BJ (cell line): ENCODE measurements at regions not wholly inside any gene's neighbourhood (a gene's known extent, or its start where the extent isn't known, plus 50 kb on each side); places are given as distances from the start of the nearest gene placed in this dataset.

Experiments
- CTCF ChIA-PET: fragments of 350-600 bp; formaldehyde crosslinking; extraction: SDS; loops from one replicate; lab custom pipeline; 2021; ENCODE audit warnings: antibody characterized with exemption, inconsistent platforms; lab: Yijun Ruan, JAX
- POLR2A ChIA-PET: fragments of 300-600 bp; sonication (Branson Sonifier 250); formaldehyde crosslinking; extraction: SDS; loops from one replicate; lab custom pipeline; 2021; ENCODE audit warnings: antibody characterized with exemption; lab: Charles Lee
- DNase-seq: peaks from one replicate; pipeline ENCODE4 v3.0.0-alpha.2; 2011; ENCODE audit warnings: low read depth
- H3K27me3 ChIP-seq: 2 replicates; pipeline ENCODE4 v1.6.0; 2011; ENCODE audit warnings: low read length; ENCODE audit not compliant: control insufficient read depth, insufficient read depth
- H3K36me3 ChIP-seq: 2 replicates; pipeline ENCODE4 v1.5.1; 2011; ENCODE audit warnings: low read length; ENCODE audit not compliant: control insufficient read depth, insufficient read depth
- H3K4me3 ChIP-seq: 2 replicates; pipeline ENCODE4 v1.5.1; 2011; ENCODE audit warnings: low read depth, mild to moderate bottlenecking, control low read depth, low read length
- CTCF ChIP-seq: IDR thresholded peaks from 2 replicates; pipeline ENCODE4 v1.5.1; 2011; ENCODE audit warnings: low read depth, mild to moderate bottlenecking, control low read depth, inconsistent platforms, low read length, moderate library complexity; ENCODE audit not compliant: insufficient read depth

- no peak for DNase-seq
- POLR2A ChIA-PET: no interaction called here
- no peak overlapping the region for H3K4me3 ChIP-seq
- no peak for TF ChIP-seq CTCF
- no peaks in the 10 kb centered on the region for H3K36me3 ChIP-seq
- H3K27me3 ChIP-seq: no peaks in the 10 kb centered on the region
- CTCF ChIA-PET: no interaction called here
Observed at GRCh38 chr5:104370523-104370922, 807.9 kb upstream of the NUDT12 start.

GRCh38 chr5:104367978-104368377, 805.4 kb upstream of the NUDT12 start:
- ChIA-PET CTCF (no interaction called here), POLR2A (no interaction called here)
- DNase-seq: no peak
- Histone ChIP-seq H3K36me3 (no peaks in the 10 kb centered on the region), H3K4me3 (no peak overlapping the region), H3K27me3 (no peaks in the 10 kb centered on the region)
- TF ChIP-seq CTCF: no peak

GRCh38 chr5:104363567-104363966, 801.0 kb upstream of the NUDT12 start:
- CTCF ChIA-PET: no interaction called here
- no peak for DNase-seq
- TF ChIP-seq CTCF: no peak
- Histone ChIP-seq H3K4me3 (no peak overlapping the region), H3K36me3 (no peaks in the 10 kb centered on the region), H3K27me3 (no peaks in the 10 kb centered on the region)
- POLR2A ChIA-PET: no interaction called here

GRCh38 chr5:104361932-104362331, 799.3 kb upstream of the NUDT12 start:
- H3K36me3 ChIP-seq: no peaks in the 10 kb centered on the region
- H3K4me3 ChIP-seq: no peak overlapping the region
- CTCF ChIA-PET: no interaction called here
- POLR2A ChIA-PET: no interaction called here
- DNase-seq: no peak
- no peak for TF ChIP-seq CTCF
- no peaks in the 10 kb centered on the region for H3K27me3 ChIP-seq

GRCh38 chr5:104355350-104355749, 792.8 kb upstream of the NUDT12 start:
- Histone ChIP-seq H3K36me3 (no peaks in the 10 kb centered on the region), H3K4me3 (no peak overlapping the region), H3K27me3 (no peaks in the 10 kb centered on the region)
- ChIA-PET POLR2A (no interaction called here), CTCF (no interaction called here)
- TF ChIP-seq CTCF: no peak
- no peak for DNase-seq
